Testis (tissue), 2 donors: ENCODE measurements at regions not wholly inside any gene's neighbourhood (a gene's known extent, or its start where the extent isn't known, plus 50 kb on each side); places are given as distances from the start of the nearest gene placed in this dataset.

Experiments used
- CTCF ChIP-seq, 3 experiments: fragments of 450-650 bp in 2 of 3; fragments of 200-600 bp in 1 of 3; sonication (generic) in 1 of 3; IDR thresholded peaks; one replicate each; pipeline ENCODE4 v1.5.1; 2016 to 2019; ENCODE audit warnings: antibody characterized with exemption in 3 of 3, mild to moderate bottlenecking in 2 of 3, moderate library complexity in 1 of 3
- POLR2A ChIP-seq: fragments of 450-650 bp; IDR thresholded peaks from one replicate; pipeline ENCODE4 v1.6.1; 2017; ENCODE audit warnings: antibody characterized with exemption, mild to moderate bottlenecking, moderate library complexity

GRCh38 chr3:44186111-44186672 lies 55.5 kb upstream of the TOPAZ1 start:
- TF ChIP-seq POLR2A, result no peak
- no peak for TF ChIP-seq CTCF (IDR thresholded peaks at IDR 0.05)
